NCI-H2171 treated with DMSO at 0.1 percent for 48 hours (cell line): ENCODE measurements at regions not wholly inside any gene's neighbourhood (a gene's known extent, or its start where the extent isn't known, plus 50 kb on each side); places are given as distances from the start of the nearest gene placed in this dataset.
"Not testable (repeated sequence)": the region's sequence is repeated elsewhere in the genome, so short reads cannot be mapped to it uniquely, and the experiment has no call there.

Experiments used
- DNase-seq: peaks from one replicate; lab custom pipeline; 2025; lab: John Stamatoyannopoulos, UW

DNA sequence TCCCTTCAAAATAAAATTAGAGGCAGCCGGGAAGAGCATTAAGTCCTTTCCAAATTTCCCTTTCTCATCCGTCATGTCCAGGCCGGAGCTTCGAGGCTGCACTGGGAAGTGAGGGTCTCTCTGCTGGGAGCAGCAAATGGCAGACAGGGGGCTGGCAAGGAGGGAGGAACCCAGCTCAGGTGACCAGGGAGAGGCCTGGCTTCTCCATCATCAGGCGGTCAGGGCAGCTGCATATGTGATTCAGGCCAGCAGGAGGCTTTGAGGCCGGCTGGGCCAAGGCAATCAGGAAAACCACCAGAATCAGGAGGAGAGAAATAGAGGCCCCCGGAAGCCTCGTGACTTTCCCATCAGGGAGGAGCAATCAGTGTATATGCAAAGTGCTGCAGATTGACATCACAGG lies 85.0 kb upstream of the RPL38 start:
- no peak for DNase-seq

GRCh38 chr17:74119049-74119580 lies 84.4 kb upstream of the RPL38 start:
- DNase-seq = no peak

GRCh38 chr17:74119965-74120364 lies 83.5 kb upstream of the RPL38 start:
- peak; percentile 66 for DNase-seq

DNA sequence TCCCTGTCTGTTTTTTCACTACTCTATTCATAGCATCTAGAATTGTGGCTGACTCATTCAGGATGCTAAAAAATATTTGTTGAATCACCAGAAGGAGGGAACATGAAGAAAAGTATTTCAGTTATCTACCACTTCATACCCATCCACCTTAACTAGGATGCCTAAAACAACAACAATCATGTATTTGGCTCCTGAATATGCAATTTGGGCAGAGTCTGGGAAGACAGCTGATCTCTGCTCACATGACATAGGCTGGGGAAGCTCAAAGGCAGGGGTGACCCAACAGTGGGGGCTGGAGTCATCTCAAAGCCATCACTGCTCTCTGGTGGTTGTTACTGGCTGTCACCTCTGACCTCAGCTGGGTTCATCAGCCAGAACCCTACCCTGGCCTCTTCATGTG lies 80.1 kb upstream of the RPL38 start:
- DNase-seq = no peak

DNA sequence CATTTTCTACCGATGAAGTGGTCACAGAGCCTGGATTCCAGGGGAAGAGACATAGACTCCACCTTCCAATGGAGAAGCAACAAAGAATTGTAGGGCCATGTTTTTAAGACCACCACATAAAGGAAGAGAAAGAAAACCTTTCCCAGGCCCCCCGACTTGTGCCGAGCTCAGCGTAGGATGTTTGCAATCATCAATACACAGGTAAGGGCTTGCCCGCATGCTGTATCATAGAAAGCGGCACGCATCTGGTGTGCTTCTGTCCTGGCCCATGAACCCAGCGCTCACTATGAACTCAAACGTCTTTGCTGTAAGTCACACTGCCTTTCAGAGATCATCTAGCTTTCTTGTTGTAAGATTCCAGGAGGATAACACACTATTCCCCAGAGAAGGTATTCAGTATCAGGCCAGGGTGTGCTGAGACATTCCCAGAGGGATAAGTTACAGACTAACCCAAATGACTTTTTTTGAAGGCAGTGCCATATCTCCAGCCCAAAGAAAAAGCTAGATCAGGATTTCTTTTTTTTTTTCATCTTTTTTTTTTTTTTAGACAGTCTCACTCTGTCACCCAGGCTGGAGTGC lies 79.5 kb upstream of the RPL38 start:
- DNase-seq = peak; percentile 73

DNA sequence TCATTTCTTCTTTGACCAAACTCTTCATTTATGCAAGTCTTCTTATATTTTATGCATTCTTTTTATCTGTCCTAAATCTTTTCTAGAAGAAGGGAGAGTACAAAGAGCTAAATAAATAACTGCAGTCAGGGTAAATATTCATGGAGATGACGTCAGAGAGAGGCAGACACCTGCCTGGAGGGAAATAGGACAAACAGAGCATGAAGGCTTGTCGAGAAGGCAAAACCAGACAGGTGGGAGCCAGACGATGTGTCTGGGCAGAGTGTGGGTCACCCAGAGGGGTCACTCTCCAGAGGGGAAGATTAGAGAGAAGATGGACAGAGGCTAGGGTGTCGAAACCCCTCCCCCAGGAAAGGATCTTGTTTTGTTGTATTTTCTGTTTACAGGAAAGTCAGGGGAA lies 78.3 kb upstream of the RPL38 start:
- no peak for DNase-seq

DNA sequence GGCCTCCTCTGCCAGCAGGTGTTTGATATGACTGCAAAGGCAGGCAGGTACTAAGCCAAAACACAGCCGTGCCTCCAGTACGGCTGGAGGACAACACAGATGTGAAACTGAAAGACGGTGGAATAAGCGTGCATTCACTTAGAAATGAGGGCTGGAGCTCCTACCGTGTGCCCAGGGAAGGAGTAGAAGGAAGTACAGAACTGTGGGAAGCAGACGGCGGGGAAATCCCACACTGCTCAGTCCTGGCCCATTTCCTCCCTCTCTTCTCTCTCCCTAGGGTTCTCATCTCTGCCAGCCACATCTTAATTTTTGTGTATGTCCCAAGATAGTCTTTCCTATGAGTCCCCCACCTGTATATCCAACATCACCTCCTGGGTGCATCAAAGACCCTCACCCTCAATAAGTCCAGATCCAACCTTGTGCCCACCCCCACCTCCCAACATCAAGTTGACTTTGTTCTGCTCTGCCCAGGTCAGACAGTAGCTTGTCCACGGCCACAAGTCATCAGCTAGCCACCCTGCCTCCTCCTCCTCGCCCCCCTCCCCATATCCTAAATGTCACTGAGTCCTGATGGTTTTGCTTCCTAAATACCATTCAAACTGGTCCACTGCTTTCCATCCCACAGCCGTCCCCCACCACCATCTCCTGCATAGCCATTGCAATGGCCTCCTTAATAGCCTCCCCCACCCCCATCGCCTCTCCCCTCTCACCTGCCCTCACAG lies 77.1 kb upstream of the RPL38 start:
- no peak for DNase-seq

- no peak for DNase-seq
Measured at GRCh38 chr17:74126959-74127358, 76.5 kb upstream of the RPL38 start.

- DNase-seq = no peak
Measured at GRCh38 chr17:74128456-74129211, 74.8 kb upstream of the RPL38 start.

- peak; percentile 22 for DNase-seq
Measured at GRCh38 chr17:74129800-74130199, 73.7 kb upstream of the RPL38 start.

DNA sequence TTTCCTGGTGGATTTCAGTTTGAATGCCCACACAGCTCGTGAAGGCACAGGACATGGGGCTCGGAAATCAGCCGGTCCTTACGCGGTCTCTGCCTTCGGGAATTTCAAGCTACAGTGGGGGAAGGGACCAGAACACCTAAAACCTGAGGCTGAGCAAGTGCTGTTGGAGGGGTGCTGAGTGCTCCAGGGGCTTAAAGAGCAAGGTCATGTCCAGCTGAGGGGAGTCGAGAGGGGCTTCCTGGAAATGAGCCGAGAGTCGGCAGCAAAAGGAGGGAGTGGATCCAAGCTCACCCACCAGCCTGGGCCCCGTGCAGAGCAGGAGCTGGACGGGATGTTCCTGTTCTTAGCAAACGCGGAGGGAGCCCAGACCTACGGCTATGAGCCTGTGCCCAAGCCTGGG lies 73.2 kb upstream of the RPL38 start:
- DNase-seq = no peak

GRCh38 chr17:74130841-74131240 lies 72.6 kb upstream of the RPL38 start:
- DNase-seq = no peak

DNA sequence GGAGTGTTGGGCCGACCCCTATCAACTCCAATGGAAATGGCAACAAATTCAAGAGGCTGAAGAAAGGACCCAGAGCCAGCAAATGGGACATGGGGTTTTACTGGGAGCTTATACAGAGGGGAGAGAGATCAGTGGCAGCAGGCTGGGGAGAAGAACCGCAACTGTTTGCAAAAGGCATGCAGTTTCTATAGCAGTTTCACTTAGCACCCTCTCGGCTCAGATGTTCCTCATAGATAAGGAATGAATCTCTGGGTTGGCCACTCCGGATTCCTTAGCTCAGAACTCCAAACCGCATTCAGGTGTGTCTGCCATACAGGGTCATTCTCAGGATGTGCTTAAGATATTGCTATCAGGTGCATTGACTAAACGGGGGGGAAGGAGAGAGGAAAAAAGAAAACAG lies 71.1 kb upstream of the RPL38 start:
- DNase-seq = no peak

DNA sequence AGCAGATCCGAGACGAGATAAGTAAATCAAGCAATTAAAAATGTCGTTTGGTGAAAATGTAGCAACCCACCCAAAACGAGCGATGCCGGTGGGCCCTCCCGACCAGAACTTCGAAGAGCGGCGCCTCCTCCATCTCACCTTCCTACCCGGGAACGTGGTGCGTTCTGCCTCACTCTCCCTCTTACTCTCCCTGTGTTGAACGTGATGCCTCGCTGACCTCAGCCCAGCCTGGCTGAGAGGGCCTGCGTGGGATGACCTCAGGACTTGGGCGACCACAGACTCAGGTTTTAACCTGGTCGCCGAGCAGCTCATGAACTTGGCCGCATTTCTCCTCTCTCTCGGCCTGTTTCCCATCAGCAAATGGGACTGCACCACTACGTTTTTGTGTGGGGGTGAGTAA lies 69.7 kb upstream of the RPL38 start:
- DNase-seq = no peak

DNA sequence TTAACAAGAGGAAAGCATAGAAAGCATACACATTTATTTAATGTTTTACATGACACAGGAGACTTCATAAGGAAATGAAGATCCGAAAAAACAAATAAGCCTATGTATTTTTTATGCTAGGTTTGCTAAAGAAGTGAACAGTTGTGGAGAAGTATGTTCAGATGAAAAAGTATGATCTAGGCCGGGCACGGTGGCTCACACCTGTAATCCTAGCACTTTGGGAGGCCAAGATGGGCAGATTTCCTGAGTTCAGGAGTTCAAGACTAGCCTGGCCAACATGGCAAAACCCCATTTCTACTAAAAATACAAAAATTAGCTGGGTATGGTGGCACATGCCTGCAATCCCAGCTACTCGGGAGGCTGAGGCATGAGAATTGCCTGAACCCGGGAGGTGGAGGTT lies 69.2 kb upstream of the RPL38 start:
- DNase-seq = not testable (repeated sequence)

- no peak for DNase-seq
Measured at GRCh38 chr17:74134991-74135390, 68.5 kb upstream of the RPL38 start.

GRCh38 chr17:74135391-74136167 lies 67.9 kb upstream of the RPL38 start:
- no peak for DNase-seq

DNA sequence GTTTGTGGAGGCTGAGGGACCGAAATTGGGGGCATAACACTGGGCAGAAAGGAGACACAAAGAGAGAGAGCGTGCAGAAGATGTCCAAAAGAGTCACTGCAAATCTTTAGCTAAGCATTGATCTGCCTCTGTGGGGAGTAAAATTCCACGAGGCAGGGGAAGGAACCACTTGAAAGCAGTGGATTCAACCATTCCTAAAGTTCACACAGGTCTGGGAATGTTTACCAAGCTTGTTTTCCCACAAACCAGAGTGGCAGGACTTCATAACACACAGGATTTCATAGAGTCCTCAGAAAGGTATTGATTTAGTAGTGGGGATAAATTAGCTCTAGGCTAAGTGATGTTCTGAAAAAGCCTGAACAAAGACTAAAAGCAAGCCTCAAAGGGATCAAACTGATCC lies 66.1 kb upstream of the RPL38 start:
- DNase-seq = no peak

- no peak for DNase-seq
Measured at GRCh38 chr17:74139120-74139519, 64.4 kb upstream of the RPL38 start.

- no peak for DNase-seq
Measured at GRCh38 chr17:74140282-74140681, 63.2 kb upstream of the RPL38 start.

- DNase-seq = no peak
Measured at GRCh38 chr17:74141612-74142011, 61.9 kb upstream of the RPL38 start.

- not testable (repeated sequence) for DNase-seq
Measured at GRCh38 chr17:74143318-74143717, 60.2 kb upstream of the RPL38 start.
